Retinal pigment epithelial cell (primary cell): ENCODE measurements at regions not wholly inside any gene's neighbourhood (a gene's known extent, or its start where the extent isn't known, plus 50 kb on each side); places are given as distances from the start of the nearest gene placed in this dataset.

ENCODE experiments used
- DNase-seq: peaks from one replicate; pipeline ENCODE4 v3.0.0-alpha.2; 2010; ENCODE audit warnings: low read depth
- H3K4me3 ChIP-seq: 2 replicates; pipeline ENCODE4 v1.5.1; 2011; ENCODE audit warnings: mild to moderate bottlenecking, low read length, control low read depth, moderate library complexity
- TF ChIP-seq, protein P1 (sequence below): conservative IDR thresholded peaks from 2 replicates; pipeline ENCODE4 v1.5.1; 2011; ENCODE audit warnings: low read depth, low read length, control low read depth, inconsistent platforms

- DNase-seq = no peak
- TF ChIP-seq, protein P1, sequence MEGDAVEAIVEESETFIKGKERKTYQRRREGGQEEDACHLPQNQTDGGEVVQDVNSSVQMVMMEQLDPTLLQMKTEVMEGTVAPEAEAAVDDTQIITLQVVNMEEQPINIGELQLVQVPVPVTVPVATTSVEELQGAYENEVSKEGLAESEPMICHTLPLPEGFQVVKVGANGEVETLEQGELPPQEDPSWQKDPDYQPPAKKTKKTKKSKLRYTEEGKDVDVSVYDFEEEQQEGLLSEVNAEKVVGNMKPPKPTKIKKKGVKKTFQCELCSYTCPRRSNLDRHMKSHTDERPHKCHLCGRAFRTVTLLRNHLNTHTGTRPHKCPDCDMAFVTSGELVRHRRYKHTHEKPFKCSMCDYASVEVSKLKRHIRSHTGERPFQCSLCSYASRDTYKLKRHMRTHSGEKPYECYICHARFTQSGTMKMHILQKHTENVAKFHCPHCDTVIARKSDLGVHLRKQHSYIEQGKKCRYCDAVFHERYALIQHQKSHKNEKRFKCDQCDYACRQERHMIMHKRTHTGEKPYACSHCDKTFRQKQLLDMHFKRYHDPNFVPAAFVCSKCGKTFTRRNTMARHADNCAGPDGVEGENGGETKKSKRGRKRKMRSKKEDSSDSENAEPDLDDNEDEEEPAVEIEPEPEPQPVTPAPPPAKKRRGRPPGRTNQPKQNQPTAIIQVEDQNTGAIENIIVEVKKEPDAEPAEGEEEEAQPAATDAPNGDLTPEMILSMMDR = no peak
- no peak overlapping the region for H3K4me3 ChIP-seq
These were observed 99.5 kb downstream of the ANKRD60 start for GRCh38 chr20:58128635-58129625.

DNA sequence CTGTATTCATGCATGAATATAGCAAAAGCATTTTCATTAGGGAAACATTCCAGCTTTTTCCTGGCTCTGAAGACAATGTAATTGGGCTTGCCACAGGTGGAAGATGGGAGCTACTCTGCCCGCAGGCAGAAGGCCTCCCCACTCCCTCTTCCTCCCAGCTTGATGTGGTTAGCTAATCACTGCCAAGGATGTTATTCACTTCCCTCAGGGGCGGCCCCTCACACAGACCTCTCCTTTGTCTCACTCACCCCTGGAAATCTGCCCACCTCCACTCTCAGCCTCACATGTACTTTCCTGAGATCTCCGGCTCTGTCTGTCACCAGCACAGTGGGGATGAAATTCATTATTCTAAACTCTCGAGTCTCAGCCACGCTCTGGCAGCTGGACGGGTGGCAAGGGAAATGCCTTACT lies 100.7 kb downstream of the ANKRD60 start:
- TF ChIP-seq, protein P1 = no peak
- DNase-seq = peak; percentile 43
- no peak overlapping the region for H3K4me3 ChIP-seq

DNA sequence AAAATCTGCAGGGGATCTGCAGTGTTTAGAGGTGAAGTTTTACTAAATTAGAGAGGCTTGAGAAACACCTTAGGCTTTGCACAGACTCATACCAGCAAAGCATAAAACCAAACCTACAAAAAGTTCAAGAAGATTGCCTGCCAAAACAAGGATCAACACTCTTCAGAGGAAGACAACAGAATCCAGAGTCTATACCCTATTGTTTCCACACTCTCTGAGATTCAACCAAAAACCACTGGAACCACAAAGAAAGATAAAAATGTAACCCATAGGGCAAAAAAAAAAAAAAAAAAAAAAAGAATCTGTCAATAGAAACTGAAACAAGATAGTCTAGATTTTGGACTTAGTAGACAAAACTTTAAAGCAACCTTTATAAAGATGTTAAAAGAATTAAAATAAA lies 102.7 kb downstream of the ANKRD60 start:
- DNase-seq = no peak
- H3K4me3 ChIP-seq = no peak overlapping the region
- TF ChIP-seq, protein P1 = no peak

DNA sequence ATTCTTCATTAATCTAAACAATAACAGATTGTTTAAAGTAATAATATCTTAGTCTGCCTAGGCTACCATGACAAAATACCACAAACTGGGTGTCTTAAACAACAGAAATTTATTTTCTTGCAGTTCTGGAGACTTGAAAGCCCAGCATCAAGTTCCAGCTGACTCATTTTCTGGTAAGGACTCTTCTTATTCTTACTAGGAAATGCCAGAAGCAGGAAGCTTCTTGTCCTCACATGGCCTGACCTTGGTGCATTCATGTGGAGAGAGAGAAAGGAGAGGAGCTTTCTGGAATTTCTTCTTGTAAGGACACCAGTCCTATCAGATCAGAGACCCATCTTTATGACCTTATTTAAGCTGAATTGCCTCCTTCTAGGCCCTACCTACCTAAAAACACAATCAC lies 110.5 kb downstream of the ANKRD60 start:
- no peak for DNase-seq
- TF ChIP-seq, protein P1 = no peak

GRCh38 chr20:58116505-58116904 lies 111.9 kb downstream of the ANKRD60 start:
- no peak overlapping the region for H3K4me3 ChIP-seq
- no peak for DNase-seq
- TF ChIP-seq, protein P1 = peak; percentile 1

More for the DNA sequence above, 110.5 kb downstream of the ANKRD60 start:
- no peak overlapping the region for H3K4me3 ChIP-seq

- no peak overlapping the region for H3K4me3 ChIP-seq
- DNase-seq = no peak
- TF ChIP-seq, protein P1 = no peak
These were observed 114.7 kb downstream of the ANKRD60 start for GRCh38 chr20:58113716-58114115.
